AG10803 (cell line): ENCODE measurements at regions not wholly inside any gene's neighbourhood (a gene's known extent, or its start where the extent isn't known, plus 50 kb on each side); places are given as distances from the start of the nearest gene placed in this dataset.
"Not testable (repeated sequence)": the region's sequence is repeated elsewhere in the genome, so short reads cannot be mapped to it uniquely, and the experiment has no call there.

Experiments
- DNase-seq: peaks from one replicate; pipeline ENCODE4 v3.0.0; 2010; ENCODE audit warnings: low read depth
- H3K4me3 ChIP-seq: 2 replicates; pipeline ENCODE4 v1.5.1; 2011; ENCODE audit warnings: mild to moderate bottlenecking, low read length, control low read depth
- CTCF ChIP-seq: conservative IDR thresholded peaks from 2 replicates; pipeline ENCODE4 v1.5.1; 2011; ENCODE audit warnings: mild to moderate bottlenecking, low read length, control low read depth, inconsistent platforms

- DNase-seq, result no peak
- no peak overlapping the region for H3K4me3 ChIP-seq
- TF ChIP-seq CTCF, result no peak
Measured at GRCh38 chr6:21791056-21791455, 197.5 kb downstream of the SOX4 start.

GRCh38 chr6:21791581-21791980, 198.0 kb downstream of the SOX4 start:
- H3K4me3 ChIP-seq, result no peak overlapping the region
- no peak for DNase-seq
- TF ChIP-seq CTCF, result no peak

GRCh38 chr6:21792177-21792576, 198.6 kb downstream of the SOX4 start:
- no peak overlapping the region for H3K4me3 ChIP-seq
- no peak for DNase-seq
- TF ChIP-seq CTCF, result no peak

- not testable (repeated sequence) for DNase-seq, H3K4me3 ChIP-seq
Measured at GRCh38 chr6:21796979-21797378, 203.4 kb downstream of the SOX4 start.

- no peak overlapping the region for H3K4me3 ChIP-seq
- no peak for TF ChIP-seq CTCF
- DNase-seq, result no peak
Measured at GRCh38 chr6:21798468-21798867, 204.9 kb downstream of the SOX4 start.

GRCh38 chr6:21800330-21800729, 206.8 kb downstream of the SOX4 start:
- no peak for DNase-seq
- TF ChIP-seq CTCF, result no peak
- H3K4me3 ChIP-seq, result no peak overlapping the region

GRCh38 chr6:21800948-21801438, 207.4 kb downstream of the SOX4 start:
- no peak for TF ChIP-seq CTCF

More at GRCh38 chr6:21800948-21801438, 207.4 kb downstream of the SOX4 start:
- H3K4me3 ChIP-seq, result no peak overlapping the region
- DNase-seq, result no peak
